GM12878 (cell line): ENCODE measurements at regions not wholly inside any gene's neighbourhood (a gene's known extent, or its start where the extent isn't known, plus 50 kb on each side); places are given as distances from the start of the nearest gene placed in this dataset.

Source experiments
- ATAC-seq: fragments of 200-7000 bp; cut with Tn5 transposase; 3 replicates; pipeline ENCODE4 v1.9.1; 2020; ENCODE audit warnings: mild to moderate bottlenecking, moderate library complexity
- BruUV-seq: library from RNA; stranded (reverse); fragments of 400-500 nt; replicated peaks from 2 replicates; lab custom pipeline; 2021; lab: Mats Ljungman, UMichigan
- CTCF ChIA-PET: fragments of 300-600 bp; sonication (Branson Sonifier 250); formaldehyde crosslinking; extraction: SDS; loops from one replicate; lab custom pipeline; 2021; ENCODE audit warnings: inconsistent platforms; lab: Yijun Ruan, JAX
- POLR2A ChIA-PET: fragments of 350-600 bp; formaldehyde crosslinking; extraction: SDS; loops from one replicate; lab custom pipeline; 2021; ENCODE audit warnings: inconsistent platforms; lab: Charles Lee
- RAD21 ChIA-PET: fragments of 300-600 bp; sonication (Branson Sonifier 250); formaldehyde crosslinking; loops from one replicate; lab custom pipeline; 2023; ENCODE audit warnings: antibody characterized with exemption; ENCODE audit not compliant: unreplicated experiment; lab: Charles Lee
- SMC1A ChIA-PET: fragments of 300-600 bp; sonication (Branson Sonifier 250); formaldehyde crosslinking; loops from one replicate; lab custom pipeline; 2023; ENCODE audit not compliant: unreplicated experiment, uncharacterized antibody; lab: Charles Lee
- DNase-seq: peaks from one replicate; pipeline ENCODE4 v3.0.0-alpha.2; 2011; ENCODE audit warnings: low read depth, low spot score
- FAIRE-seq: peaks from 3 replicates; lab custom pipeline; 2011; peaks lifted over from hg19 to GRCh38; lab: Jason Lieb, UNC
- H2AFZ ChIP-seq: 2 replicates; pipeline ENCODE4 v1.6.0; 2011; ENCODE audit warnings: low read depth, low read length, control low read depth; ENCODE audit not compliant: control insufficient read depth
- H3K27ac ChIP-seq: 2 replicates; pipeline ENCODE4 v1.5.1; 2011; ENCODE audit warnings: control low read depth; ENCODE audit not compliant: control insufficient read depth, insufficient read depth
- H3K27me3 ChIP-seq, 2 experiments: replicated peaks in 1 of 2; 2 replicates each; pipeline versions ENCODE4 v1.6.0 to v1.6.1; 2011; ENCODE audit warnings: low read length in 1 of 2; ENCODE audit not compliant: control insufficient read depth in 2 of 2, insufficient read depth in 2 of 2
- H3K36me3 ChIP-seq, 2 experiments: 2 replicates each; pipeline ENCODE4 v1.5.1; 2011; ENCODE audit warnings: low read length in 1 of 2; ENCODE audit not compliant: control insufficient read depth in 2 of 2, insufficient read depth in 2 of 2
- H3K4me1 ChIP-seq: 2 replicates; pipeline ENCODE4 v1.6.1; 2011; ENCODE audit warnings: mild to moderate bottlenecking, low read length, moderate library complexity, mixed read lengths; ENCODE audit not compliant: control insufficient read depth, insufficient read depth
- H3K4me2 ChIP-seq: 2 replicates; pipeline ENCODE4 v1.6.0; 2011; ENCODE audit warnings: control low read depth; ENCODE audit not compliant: control insufficient read depth, insufficient read depth
- H3K4me3 ChIP-seq: fragments of 200-600 bp; sonication (generic); 2 replicates; pipeline ENCODE4 v1.5.1; 2016
- H3K79me2 ChIP-seq: 2 replicates; pipeline ENCODE4 v1.6.0; 2011; ENCODE audit warnings: low read length; ENCODE audit not compliant: control insufficient read depth, insufficient read depth
- H3K9ac ChIP-seq: 2 replicates; pipeline ENCODE4 v1.8.0; 2011; ENCODE audit warnings: low read length, control low read depth, mixed read lengths; ENCODE audit not compliant: control insufficient read depth, insufficient read depth
- H3K9me3 ChIP-seq: replicated peaks from 3 replicates; pipeline ENCODE4 v1.5.1; 2011; ENCODE audit warnings: mild to moderate bottlenecking, low read length; ENCODE audit not compliant: control insufficient read depth, insufficient read depth
- H4K20me1 ChIP-seq: 2 replicates; pipeline ENCODE4 v1.6.0; 2011; ENCODE audit not compliant: control insufficient read depth, insufficient read depth
- BRCA1 ChIP-seq: IDR thresholded peaks from 2 replicates; pipeline ENCODE4 v1.6.1; 2011; ENCODE audit warnings: low read depth, low read length, improper control_type of control experiment
- GABPA ChIP-seq: IDR thresholded peaks from 2 replicates; pipeline ENCODE4 v1.6.1; 2014; ENCODE audit warnings: antibody characterized with exemption, low read depth, mild to moderate bottlenecking, inconsistent platforms
- LARP7 ChIP-seq: fragments of 450-650 bp; IDR thresholded peaks from 2 replicates; pipeline ENCODE4 v1.6.1; 2017; ENCODE audit warnings: mild to moderate bottlenecking
- MTA2 ChIP-seq: fragments of 450-650 bp; IDR thresholded peaks from 2 replicates; pipeline ENCODE4 v1.6.1; 2016; ENCODE audit warnings: low read depth, mild to moderate bottlenecking, moderate library complexity
- MYB ChIP-seq: fragments of 150-350 bp; IDR thresholded peaks from 2 replicates; pipeline ENCODE4 v1.6.1; 2014; ENCODE audit warnings: mild to moderate bottlenecking, low read depth, low read length, borderline replicate concordance
- MYC ChIP-seq: IDR thresholded peaks from 2 replicates; pipeline ENCODE4 v1.6.1; 2011; ENCODE audit warnings: mild to moderate bottlenecking, low read length, moderate library complexity, inconsistent platforms; ENCODE audit not compliant: insufficient read depth, insufficient replicate concordance, insufficient read length, severe bottlenecking
- NBN ChIP-seq: fragments of 450-650 bp; IDR thresholded peaks from 2 replicates; pipeline ENCODE4 v1.6.1; 2016
- NFXL1 ChIP-seq: fragments of 450-650 bp; IDR thresholded peaks from 2 replicates; pipeline ENCODE4 v1.6.1; 2017; ENCODE audit warnings: antibody characterized with exemption, mild to moderate bottlenecking, borderline replicate concordance
- SMAD5 ChIP-seq: IDR thresholded peaks from 2 replicates; pipeline ENCODE4 v1.6.1; 2016; ENCODE audit warnings: antibody characterized with exemption, low read depth
- ZNF217 ChIP-seq: fragments of 450-650 bp; IDR thresholded peaks from 2 replicates; pipeline ENCODE4 v1.6.1; 2017; ENCODE audit warnings: antibody characterized with exemption, mild to moderate bottlenecking
- WGBS: methylation state at CpG from one replicate; pipeline ENCODE4 v1.1.6; 2016; ENCODE audit warnings: low lambda C conversion rate; ENCODE audit not compliant: insufficient replicate concordance, insufficient coverage; ENCODE audit errors: missing lambda C conversion rate; 5-methylcytosine and 5-hydroxymethylcytosine counted together
- in situ Hi-C: fragments of 300-500 bp; cut with MboI; formaldehyde crosslinking; loops from 9 replicates; pipeline ENCODE4 v1.14.3; 2018; ENCODE audit warnings: mixed read lengths
- intact Hi-C: fragments of 100-400 bp; cut with micrococcal nuclease; formaldehyde crosslinking; loops from one replicate; pipeline ENCODE4 v1.14.2; 2022; ENCODE audit not compliant: unreplicated experiment
- TF ChIP-seq, protein P1 (sequence below): fragments of 450-650 bp; IDR thresholded peaks from 2 replicates; pipeline ENCODE4 v1.6.1; 2018; ENCODE audit warnings: borderline replicate concordance, mild to moderate bottlenecking; ENCODE audit not compliant: partially characterized antibody
- TF ChIP-seq, protein P2 (sequence below): IDR thresholded peaks from 2 replicates; pipeline ENCODE4 v1.6.1; 2012; ENCODE audit warnings: mild to moderate bottlenecking, low read depth, low read length
- TF ChIP-seq, protein P3 (sequence below): fragments of 450-650 bp; IDR thresholded peaks from 2 replicates; pipeline ENCODE4 v1.6.1; 2017; ENCODE audit warnings: mild to moderate bottlenecking, moderate library complexity

DNA sequence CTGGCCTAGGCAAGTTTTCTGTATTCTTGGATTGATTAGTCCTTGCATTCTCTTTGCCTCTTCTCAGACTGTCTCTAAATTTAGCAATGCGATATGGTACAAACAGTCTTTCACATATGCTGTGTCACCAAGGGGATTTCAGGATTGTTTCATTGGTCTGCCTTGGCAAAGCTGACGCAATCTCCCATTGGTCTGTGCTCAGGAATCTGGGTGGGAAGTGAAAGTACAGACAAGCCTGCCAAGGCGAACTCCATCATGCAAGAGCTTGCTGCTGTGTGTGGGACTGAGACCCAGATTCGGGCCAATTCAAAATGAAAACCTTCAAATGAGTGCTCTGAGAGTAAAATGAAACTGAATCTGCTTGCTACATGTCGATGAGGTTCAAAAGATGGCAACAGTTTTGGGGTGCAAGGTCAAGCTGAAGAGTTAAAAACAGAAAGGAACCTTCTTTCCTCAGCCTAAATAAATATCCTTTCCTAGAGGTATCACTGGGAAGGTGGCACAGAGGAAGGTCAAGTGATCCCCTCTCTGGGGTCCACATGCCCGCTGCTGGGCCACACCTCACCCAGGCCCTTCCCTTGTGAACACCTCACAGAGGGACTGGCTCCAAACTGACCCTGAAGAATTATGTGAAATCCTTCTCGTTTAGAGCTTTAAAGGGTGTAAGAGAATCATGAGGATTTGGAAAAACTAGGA lies 198.8 kb upstream of the PREP start:
- ATAC-seq (peak; percentile 92), FAIRE-seq (peak; percentile 93), DNase-seq (peak; percentile 99)
- H3K4me1 ChIP-seq, result peaks cover 24% of the 10 kb centered on the region
- H3K4me2 ChIP-seq, result peak overlapping the region; percentile 95
- no peaks in the 10 kb centered on the region for H3K36me3 ChIP-seq
- peak overlapping the region; percentile 78 for H2AFZ ChIP-seq
- H3K27me3 ChIP-seq, result no peaks in the 10 kb centered on the region
- RAD21 ChIA-PET, result interaction anchor here (1.1 to 4.6 kb wide), 11 partner anchors 8 to 169 kb away, joined by 3 to 58 read pairs (median 6); no protein-coding TSS in a partner anchor
- H3K4me3 ChIP-seq, result peak overlapping the region; percentile 53; the same call in 1 of the 2 replicates
- POLR2A ChIA-PET, result interaction anchor here (0.6 to 2.4 kb wide), 9 partner anchors 11 to 148 kb away, joined by 3 to 9 read pairs (median 6); no protein-coding TSS in a partner anchor
- H3K79me2 ChIP-seq, result no peaks in the 10 kb centered on the region
- BruUV-seq, result TSS peak; percentile 86
- WGBS, result under 1% methylated on average over 7 of the region's 7 CpGs
- peaks cover 7% of the 10 kb centered on the region; the same call in 2 of the 3 replicates for H3K9me3 ChIP-seq
- H3K9ac ChIP-seq, result peak overlapping the region; percentile 47; the same call in 1 of the 2 replicates
- CTCF ChIA-PET, result interaction anchor here (1.5 to 3.3 kb wide), 7 partner anchors 11 to 170 kb away, joined by 3 to 14 read pairs (median 6); no protein-coding TSS in a partner anchor
- in situ Hi-C loops (no loop called here), intact Hi-C loops (loop anchor here (1.0 to 2.0 kb wide), 2 partner anchors 45 to 117 kb away; no protein-coding TSS in a partner anchor)
- peak overlapping the region; percentile 86 for H3K27ac ChIP-seq
- H4K20me1 ChIP-seq, result no peaks in the 10 kb centered on the region
- SMC1A ChIA-PET, result interaction anchor here (0.6 to 3.7 kb wide), 26 partner anchors 9 to 170 kb away, joined by 3 to 40 read pairs (median 4); no protein-coding TSS in a partner anchor
- peak; percentile 55; the same call in 1 of the 2 replicates for TF ChIP-seq MTA2
- TF ChIP-seq MYB, result no peak
- no peak for TF ChIP-seq MYC
- TF ChIP-seq, protein P1, sequence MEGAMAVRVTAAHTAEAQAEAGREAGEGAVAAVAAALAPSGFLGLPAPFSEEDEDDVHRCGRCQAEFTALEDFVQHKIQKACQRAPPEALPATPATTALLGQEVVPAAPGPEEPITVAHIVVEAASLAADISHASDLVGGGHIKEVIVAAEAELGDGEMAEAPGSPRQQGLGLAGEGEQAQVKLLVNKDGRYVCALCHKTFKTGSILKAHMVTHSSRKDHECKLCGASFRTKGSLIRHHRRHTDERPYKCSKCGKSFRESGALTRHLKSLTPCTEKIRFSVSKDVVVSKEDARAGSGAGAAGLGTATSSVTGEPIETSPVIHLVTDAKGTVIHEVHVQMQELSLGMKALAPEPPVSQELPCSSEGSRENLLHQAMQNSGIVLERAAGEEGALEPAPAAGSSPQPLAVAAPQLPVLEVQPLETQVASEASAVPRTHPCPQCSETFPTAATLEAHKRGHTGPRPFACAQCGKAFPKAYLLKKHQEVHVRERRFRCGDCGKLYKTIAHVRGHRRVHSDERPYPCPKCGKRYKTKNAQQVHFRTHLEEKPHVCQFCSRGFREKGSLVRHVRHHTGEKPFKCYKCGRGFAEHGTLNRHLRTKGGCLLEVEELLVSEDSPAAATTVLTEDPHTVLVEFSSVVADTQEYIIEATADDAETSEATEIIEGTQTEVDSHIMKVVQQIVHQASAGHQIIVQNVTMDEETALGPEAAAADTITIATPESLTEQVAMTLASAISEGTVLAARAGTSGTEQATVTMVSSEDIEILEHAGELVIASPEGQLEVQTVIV, result no peak
- TF ChIP-seq, protein P2, sequence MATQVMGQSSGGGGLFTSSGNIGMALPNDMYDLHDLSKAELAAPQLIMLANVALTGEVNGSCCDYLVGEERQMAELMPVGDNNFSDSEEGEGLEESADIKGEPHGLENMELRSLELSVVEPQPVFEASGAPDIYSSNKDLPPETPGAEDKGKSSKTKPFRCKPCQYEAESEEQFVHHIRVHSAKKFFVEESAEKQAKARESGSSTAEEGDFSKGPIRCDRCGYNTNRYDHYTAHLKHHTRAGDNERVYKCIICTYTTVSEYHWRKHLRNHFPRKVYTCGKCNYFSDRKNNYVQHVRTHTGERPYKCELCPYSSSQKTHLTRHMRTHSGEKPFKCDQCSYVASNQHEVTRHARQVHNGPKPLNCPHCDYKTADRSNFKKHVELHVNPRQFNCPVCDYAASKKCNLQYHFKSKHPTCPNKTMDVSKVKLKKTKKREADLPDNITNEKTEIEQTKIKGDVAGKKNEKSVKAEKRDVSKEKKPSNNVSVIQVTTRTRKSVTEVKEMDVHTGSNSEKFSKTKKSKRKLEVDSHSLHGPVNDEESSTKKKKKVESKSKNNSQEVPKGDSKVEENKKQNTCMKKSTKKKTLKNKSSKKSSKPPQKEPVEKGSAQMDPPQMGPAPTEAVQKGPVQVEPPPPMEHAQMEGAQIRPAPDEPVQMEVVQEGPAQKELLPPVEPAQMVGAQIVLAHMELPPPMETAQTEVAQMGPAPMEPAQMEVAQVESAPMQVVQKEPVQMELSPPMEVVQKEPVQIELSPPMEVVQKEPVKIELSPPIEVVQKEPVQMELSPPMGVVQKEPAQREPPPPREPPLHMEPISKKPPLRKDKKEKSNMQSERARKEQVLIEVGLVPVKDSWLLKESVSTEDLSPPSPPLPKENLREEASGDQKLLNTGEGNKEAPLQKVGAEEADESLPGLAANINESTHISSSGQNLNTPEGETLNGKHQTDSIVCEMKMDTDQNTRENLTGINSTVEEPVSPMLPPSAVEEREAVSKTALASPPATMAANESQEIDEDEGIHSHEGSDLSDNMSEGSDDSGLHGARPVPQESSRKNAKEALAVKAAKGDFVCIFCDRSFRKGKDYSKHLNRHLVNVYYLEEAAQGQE, result no peak
- TF ChIP-seq, protein P3, sequence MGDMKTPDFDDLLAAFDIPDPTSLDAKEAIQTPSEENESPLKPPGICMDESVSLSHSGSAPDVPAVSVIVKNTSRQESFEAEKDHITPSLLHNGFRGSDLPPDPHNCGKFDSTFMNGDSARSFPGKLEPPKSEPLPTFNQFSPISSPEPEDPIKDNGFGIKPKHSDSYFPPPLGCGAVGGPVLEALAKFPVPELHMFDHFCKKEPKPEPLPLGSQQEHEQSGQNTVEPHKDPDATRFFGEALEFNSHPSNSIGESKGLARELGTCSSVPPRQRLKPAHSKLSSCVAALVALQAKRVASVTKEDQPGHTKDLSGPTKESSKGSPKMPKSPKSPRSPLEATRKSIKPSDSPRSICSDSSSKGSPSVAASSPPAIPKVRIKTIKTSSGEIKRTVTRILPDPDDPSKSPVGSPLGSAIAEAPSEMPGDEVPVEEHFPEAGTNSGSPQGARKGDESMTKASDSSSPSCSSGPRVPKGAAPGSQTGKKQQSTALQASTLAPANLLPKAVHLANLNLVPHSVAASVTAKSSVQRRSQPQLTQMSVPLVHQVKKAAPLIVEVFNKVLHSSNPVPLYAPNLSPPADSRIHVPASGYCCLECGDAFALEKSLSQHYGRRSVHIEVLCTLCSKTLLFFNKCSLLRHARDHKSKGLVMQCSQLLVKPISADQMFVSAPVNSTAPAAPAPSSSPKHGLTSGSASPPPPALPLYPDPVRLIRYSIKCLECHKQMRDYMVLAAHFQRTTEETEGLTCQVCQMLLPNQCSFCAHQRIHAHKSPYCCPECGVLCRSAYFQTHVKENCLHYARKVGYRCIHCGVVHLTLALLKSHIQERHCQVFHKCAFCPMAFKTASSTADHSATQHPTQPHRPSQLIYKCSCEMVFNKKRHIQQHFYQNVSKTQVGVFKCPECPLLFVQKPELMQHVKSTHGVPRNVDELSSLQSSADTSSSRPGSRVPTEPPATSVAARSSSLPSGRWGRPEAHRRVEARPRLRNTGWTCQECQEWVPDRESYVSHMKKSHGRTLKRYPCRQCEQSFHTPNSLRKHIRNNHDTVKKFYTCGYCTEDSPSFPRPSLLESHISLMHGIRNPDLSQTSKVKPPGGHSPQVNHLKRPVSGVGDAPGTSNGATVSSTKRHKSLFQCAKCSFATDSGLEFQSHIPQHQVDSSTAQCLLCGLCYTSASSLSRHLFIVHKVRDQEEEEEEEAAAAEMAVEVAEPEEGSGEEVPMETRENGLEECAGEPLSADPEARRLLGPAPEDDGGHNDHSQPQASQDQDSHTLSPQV, result no peak
- no peak for TF ChIP-seq LARP7
- 0 out of 2 replicates have a peak, but pooled peaks have one; percentile 37 for TF ChIP-seq GABPA
- TF ChIP-seq ZNF217, result no peak
- no peak for TF ChIP-seq BRCA1
- TF ChIP-seq NBN, result peak; percentile 90
- no peak for TF ChIP-seq NFXL1
- TF ChIP-seq SMAD5, result no peak; the same call in 1 of the 2 replicates
